ENCODE measurements at regions not wholly inside any gene's neighbourhood (a gene's known extent, or its start where the extent isn't known, plus 50 kb on each side); places are given as distances from the start of the nearest gene placed in this dataset.

- Histone ChIP-seq H3K27me3 (no peaks in the 10 kb centered on the region), H3K9me3 (no peaks in the 10 kb centered on the region), H3K4me3 (no peak overlapping the region), H3K36me3 (no peaks in the 10 kb centered on the region), H3K27ac (no peak overlapping the region), H3K4me1 (no peaks in the 10 kb centered on the region)
- no peak for TF ChIP-seq CTCF (IDR thresholded peaks at IDR 0.05)
- DNase-seq (ENCODE audit: low spot score) = no peak
Observed at GRCh38 chr13:54144828-54145227, 1116.2 kb downstream of the OLFM4 start.

- no peaks in the 10 kb centered on the region for H3K9me3 ChIP-seq
- no peaks in the 10 kb centered on the region for H3K27me3 ChIP-seq
- H3K4me1 ChIP-seq = no peaks in the 10 kb centered on the region
- DNase-seq (ENCODE audit: low spot score) = no peak
- H3K27ac ChIP-seq = no peak overlapping the region
- no peaks in the 10 kb centered on the region for H3K36me3 ChIP-seq
- TF ChIP-seq CTCF (IDR thresholded peaks at IDR 0.05) = no peak
- H3K4me3 ChIP-seq = no peak overlapping the region
Observed at GRCh38 chr13:54150851-54151250, 1122.2 kb downstream of the OLFM4 start.

GRCh38 chr13:54162069-54162468 is 1133.5 kb downstream of the OLFM4 start:
- Histone ChIP-seq H3K36me3 (no peaks in the 10 kb centered on the region), H3K27me3 (no peaks in the 10 kb centered on the region), H3K27ac (no peak overlapping the region), H3K4me3 (no peak overlapping the region), H3K9me3 (no peaks in the 10 kb centered on the region), H3K4me1 (no peaks in the 10 kb centered on the region)
- TF ChIP-seq CTCF (IDR thresholded peaks at IDR 0.05) = no peak
- DNase-seq (ENCODE audit: low spot score) = no peak

GRCh38 chr13:54165581-54166215 is 1137.1 kb downstream of the OLFM4 start:
- TF ChIP-seq CTCF (IDR thresholded peaks at IDR 0.05) = no peak
- Histone ChIP-seq H3K27me3 (no peaks in the 10 kb centered on the region), H3K27ac (no peak overlapping the region), H3K36me3 (no peaks in the 10 kb centered on the region), H3K4me3 (no peak overlapping the region), H3K4me1 (no peaks in the 10 kb centered on the region), H3K9me3 (no peaks in the 10 kb centered on the region)
- no peak for DNase-seq (ENCODE audit: low spot score)

GRCh38 chr13:54173996-54174395 is 1145.4 kb downstream of the OLFM4 start:
- Histone ChIP-seq H3K36me3 (no peaks in the 10 kb centered on the region), H3K27ac (no peak overlapping the region), H3K4me3 (no peak overlapping the region), H3K27me3 (no peaks in the 10 kb centered on the region), H3K9me3 (peaks cover 0 to 6% of the 10 kb centered on the region in 2 donors), H3K4me1 (no peaks in the 10 kb centered on the region)
- no peak for DNase-seq (ENCODE audit: low spot score)
- TF ChIP-seq CTCF (IDR thresholded peaks at IDR 0.05) = no peak

- Histone ChIP-seq H3K36me3 (no peaks in the 10 kb centered on the region), H3K4me1 (no peaks in the 10 kb centered on the region), H3K27ac (no peak overlapping the region), H3K27me3 (no peaks in the 10 kb centered on the region), H3K9me3 (peaks cover 0 to 6% of the 10 kb centered on the region in 2 donors), H3K4me3 (no peak overlapping the region)
- no peak for TF ChIP-seq CTCF (IDR thresholded peaks at IDR 0.05)
- DNase-seq (ENCODE audit: low spot score) = no peak
Observed at GRCh38 chr13:54175466-54175865, 1146.9 kb downstream of the OLFM4 start.

Measured in right atrium auricular region (tissue), 2 donors.